ENCODE measurements at regions not wholly inside any gene's neighbourhood (a gene's known extent, or its start where the extent isn't known, plus 50 kb on each side); places are given as distances from the start of the nearest gene placed in this dataset.

GRCh38 chr11:44457862-44458261 is 107.6 kb upstream of the CD82 start:
- TF ChIP-seq, protein P1, sequence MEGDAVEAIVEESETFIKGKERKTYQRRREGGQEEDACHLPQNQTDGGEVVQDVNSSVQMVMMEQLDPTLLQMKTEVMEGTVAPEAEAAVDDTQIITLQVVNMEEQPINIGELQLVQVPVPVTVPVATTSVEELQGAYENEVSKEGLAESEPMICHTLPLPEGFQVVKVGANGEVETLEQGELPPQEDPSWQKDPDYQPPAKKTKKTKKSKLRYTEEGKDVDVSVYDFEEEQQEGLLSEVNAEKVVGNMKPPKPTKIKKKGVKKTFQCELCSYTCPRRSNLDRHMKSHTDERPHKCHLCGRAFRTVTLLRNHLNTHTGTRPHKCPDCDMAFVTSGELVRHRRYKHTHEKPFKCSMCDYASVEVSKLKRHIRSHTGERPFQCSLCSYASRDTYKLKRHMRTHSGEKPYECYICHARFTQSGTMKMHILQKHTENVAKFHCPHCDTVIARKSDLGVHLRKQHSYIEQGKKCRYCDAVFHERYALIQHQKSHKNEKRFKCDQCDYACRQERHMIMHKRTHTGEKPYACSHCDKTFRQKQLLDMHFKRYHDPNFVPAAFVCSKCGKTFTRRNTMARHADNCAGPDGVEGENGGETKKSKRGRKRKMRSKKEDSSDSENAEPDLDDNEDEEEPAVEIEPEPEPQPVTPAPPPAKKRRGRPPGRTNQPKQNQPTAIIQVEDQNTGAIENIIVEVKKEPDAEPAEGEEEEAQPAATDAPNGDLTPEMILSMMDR (IDR thresholded peaks at IDR 0.05; ENCODE audit: insufficient read depth, low read depth, low read length): no peak
- no peak for TF ChIP-seq EZH2 (IDR thresholded peaks at IDR 0.05; ENCODE audit: insufficient read depth, low read length)

All from astrocyte (in vitro differentiated cells and primary cell).